NCI-H774 (cell line): ENCODE measurements at regions not wholly inside any gene's neighbourhood (a gene's known extent, or its start where the extent isn't known, plus 50 kb on each side); places are given as distances from the start of the nearest gene placed in this dataset.

Source experiments
- DNase-seq: peaks from one replicate; lab custom pipeline; 2025; lab: John Stamatoyannopoulos, UW

DNA sequence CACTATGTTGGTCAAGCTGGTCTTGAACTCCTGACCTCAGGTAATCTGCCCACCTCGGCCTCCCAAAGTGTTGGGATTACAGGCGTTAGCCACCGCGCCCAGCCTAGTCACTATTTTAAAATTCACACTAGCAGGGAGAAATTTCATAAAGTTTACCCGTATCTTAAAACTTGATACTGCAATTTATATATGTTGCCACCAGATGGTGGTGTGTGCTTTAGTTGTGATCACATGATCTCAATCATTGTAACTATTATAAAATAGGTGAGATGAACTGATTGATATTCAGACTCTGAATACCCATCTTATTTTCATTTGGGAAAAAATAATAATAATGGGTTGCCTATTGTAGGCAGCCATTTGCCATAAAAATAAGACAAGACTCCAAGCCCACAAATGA lies 1330.4 kb upstream of the WWC1 start:
- DNase-seq = no peak

DNA sequence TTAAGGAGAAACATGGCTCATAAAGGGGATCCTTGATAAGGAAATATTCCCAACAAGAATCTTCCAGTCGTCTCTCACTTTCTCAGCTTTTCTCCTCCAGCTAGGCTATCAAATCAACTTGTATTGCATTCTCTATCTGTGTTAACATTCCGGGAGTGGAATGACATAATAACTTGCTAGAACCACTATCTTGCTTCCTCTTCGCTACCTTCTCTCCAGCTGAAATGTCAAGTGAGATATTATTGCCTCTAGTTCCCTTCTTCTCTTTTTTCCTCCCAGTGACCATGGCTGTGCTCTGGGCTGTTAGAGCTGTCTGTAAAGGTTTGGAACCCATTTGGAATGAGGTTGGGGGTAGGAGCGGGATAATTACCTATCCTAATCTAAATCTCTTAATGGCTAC lies 1329.5 kb upstream of the WWC1 start:
- no peak for DNase-seq

- DNase-seq = no peak
These were observed 1329.0 kb upstream of the WWC1 start for GRCh38 chr5:166962461-166962860.

DNA sequence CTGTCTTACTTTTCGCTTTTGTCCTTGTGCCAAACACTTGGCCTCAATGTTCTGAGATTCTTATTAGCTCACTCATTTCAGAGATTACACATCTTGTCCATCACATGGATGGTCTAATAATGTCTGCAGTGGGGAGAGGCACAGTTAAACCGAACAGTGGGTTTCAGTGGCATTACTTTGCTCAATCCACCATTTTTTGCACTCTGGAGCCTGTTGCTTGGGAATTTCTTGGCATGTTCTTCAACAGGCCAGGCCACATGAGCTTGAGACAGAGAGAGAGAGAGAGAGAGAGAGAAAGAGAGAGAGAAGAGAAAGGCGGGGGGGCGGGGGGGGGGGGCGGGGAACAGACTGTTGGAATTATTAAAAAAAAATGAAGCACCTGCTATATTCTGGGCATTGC lies 1327.8 kb upstream of the WWC1 start:
- no peak for DNase-seq

DNA sequence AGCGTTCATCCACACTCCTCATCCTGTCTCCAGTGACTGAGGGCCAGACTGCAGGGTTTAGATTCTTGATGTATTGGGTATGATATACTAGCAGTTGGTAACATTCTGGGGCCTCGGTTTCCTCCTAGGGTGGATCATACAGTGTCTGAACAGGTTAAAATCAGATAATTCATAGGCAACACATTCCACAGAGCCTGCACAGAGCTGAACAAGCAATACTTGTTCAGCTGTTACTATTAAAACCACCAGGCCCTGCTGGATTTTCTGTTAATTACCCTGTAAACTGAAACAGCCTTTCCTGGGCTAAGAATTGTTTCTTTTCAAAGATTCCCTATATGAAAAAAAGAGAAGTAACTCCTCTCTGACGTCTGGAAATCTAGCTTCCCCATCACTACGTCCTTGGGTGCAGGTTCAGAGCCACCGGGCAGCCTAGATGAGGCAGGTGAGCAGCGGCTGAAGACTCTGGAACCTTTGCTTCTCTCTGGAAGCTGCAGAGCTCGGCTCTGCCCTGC lies 1313.5 kb upstream of the WWC1 start:
- no peak for DNase-seq

- DNase-seq = no peak
These were observed 1312.0 kb upstream of the WWC1 start for GRCh38 chr5:166979307-166979895.

GRCh38 chr5:166980666-166981065 lies 1310.8 kb upstream of the WWC1 start:
- DNase-seq = no peak

GRCh38 chr5:166982226-166982625 lies 1309.2 kb upstream of the WWC1 start:
- no peak for DNase-seq

DNA sequence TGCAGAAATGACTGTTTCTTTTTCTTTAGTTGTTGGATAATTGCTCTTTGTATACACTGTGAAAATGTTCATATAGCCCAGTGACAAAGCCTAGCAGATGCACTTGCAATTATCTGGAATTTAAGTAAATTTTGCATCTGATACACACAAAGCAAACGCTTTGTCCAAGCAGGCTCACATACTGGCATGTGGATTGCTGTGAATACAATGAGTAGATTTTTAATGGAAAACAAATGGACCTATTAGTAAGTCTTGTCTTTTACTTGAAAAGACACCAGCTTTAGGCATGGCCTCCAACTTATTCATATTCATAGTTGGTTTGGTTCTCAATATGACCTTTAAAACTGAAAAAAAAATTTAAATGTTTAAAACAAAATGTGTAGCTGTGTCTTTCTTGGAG lies 1299.8 kb upstream of the WWC1 start:
- DNase-seq = no peak

GRCh38 chr5:166992108-166992507 lies 1299.3 kb upstream of the WWC1 start:
- DNase-seq = no peak

- no peak for DNase-seq
These were observed 1298.3 kb upstream of the WWC1 start for GRCh38 chr5:166992874-166993722.

- DNase-seq = no peak
These were observed 1297.2 kb upstream of the WWC1 start for GRCh38 chr5:166994226-166994625.

GRCh38 chr5:167001246-167001645 lies 1290.2 kb upstream of the WWC1 start:
- DNase-seq = no peak

- no peak for DNase-seq
These were observed 1282.7 kb upstream of the WWC1 start for GRCh38 chr5:167008705-167009104.

GRCh38 chr5:167011196-167011595 lies 1280.2 kb upstream of the WWC1 start:
- no peak for DNase-seq

DNA sequence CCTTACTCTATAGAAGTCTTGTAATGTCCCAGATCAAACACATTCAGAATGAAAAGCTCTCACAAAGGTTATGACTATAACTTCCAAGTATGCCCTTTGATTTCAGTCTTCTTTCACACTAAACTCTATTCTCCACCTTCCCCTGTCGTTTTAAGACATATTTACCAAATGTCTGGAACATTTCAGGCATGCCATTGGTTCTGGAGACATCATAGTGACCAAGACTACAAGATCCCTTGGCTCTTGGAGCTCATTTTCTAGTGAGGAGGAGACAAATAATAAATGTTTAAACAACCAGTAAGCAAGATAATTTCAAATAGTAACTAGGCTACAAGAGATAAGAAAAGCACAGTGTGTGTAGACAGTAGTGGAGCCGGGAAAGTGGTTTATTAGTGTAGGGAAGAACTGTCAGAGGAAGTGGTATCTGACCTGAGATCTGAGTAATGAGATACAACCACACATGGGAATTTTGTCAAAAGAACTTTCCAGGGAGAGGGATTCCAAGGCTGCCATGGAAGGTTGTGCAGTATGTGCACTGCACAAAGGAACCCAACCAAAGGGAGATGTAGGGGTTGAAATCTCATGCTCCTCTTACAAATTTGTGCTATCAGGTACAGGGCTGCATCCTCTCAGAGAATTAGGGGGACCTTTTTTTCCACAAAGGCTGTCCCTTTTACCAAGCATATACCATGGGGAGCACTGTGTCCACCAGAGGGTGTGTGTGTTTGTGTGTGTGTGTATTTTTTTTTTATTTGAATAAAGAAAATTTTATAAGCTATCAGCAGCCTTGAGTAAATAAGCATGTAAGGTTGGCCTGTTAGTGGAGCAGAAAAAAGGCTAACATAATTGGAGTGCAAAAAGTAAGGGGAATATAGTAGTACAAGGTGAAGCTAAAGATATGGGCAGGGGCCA lies 1279.1 kb upstream of the WWC1 start:
- DNase-seq = no peak

DNA sequence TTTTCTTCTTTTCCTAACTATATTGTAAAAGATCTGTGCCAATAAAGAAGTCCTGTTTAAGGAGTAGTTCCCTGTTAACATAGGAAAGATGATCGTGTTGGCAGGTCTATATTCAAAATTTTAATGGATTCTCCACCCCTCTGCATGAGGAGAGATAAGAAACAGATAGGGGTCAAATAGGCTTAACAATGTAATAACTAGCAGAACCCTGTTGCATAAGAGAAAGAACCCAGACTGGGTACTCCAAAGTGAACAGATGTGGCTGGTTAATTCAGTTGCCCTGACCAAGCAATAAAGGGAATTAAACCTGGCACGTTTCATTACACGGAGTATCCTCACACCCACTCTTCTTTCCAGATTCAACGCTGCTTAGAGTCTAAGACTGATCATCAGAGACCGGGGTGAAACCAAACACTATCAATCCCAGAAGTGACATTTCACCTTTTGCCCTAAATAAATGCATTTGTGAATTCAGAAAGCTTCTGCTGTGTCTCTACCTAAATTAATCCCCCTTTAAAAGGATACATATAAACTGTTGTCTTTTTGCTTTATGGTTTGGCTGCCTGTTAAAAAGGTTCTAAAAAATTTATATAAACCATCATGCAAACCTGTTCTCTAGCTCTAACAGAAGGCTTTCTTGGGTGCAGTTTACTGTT lies 1276.9 kb upstream of the WWC1 start:
- DNase-seq = no peak

- DNase-seq = no peak
These were observed 1271.0 kb upstream of the WWC1 start for GRCh38 chr5:167020418-167020817.

GRCh38 chr5:167029488-167029887 lies 1262.0 kb upstream of the WWC1 start:
- DNase-seq = no peak

GRCh38 chr5:167030500-167031120 lies 1260.8 kb upstream of the WWC1 start:
- DNase-seq = no peak

DNA sequence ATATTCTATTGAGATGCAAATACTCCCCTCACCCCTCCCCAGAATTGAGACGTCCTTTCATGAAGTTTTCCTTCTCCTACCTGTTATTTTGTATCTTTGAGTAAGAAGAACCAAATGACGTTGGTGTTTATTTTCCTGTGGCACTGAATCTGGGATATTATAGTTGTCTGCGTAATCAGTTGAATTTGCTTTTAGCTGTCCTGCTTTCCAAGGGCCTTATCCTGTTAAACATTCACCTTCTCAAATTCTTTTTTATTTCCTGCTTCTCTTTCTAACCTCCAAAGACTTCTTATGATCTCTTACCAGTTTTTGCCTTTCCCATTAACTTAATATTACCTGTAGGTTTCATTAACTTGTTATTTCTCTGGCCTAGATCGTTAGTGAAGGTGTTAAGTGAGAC lies 1254.9 kb upstream of the WWC1 start:
- no peak for DNase-seq
